SK-N-SH (cell line): ENCODE measurements at regions not wholly inside any gene's neighbourhood (a gene's known extent, or its start where the extent isn't known, plus 50 kb on each side); places are given as distances from the start of the nearest gene placed in this dataset.

Source experiments
- CTCF ChIP-seq: fragments of 200-600 bp; sonication (generic); IDR thresholded peaks from 2 replicates; pipeline ENCODE4 v1.6.1; 2017; ENCODE audit warnings: antibody characterized with exemption, mild to moderate bottlenecking, moderate library complexity
- ELF1 ChIP-seq: IDR thresholded peaks from 2 replicates; pipeline ENCODE4 v1.4.0; 2012
- EP300 ChIP-seq, 2 experiments: IDR thresholded peaks; 2 replicates each; pipeline versions ENCODE4 v1.4.0 to v1.6.1; 2012; ENCODE audit warnings: borderline replicate concordance in 1 of 2, low read depth in 1 of 2, low read length in 1 of 2
- EZH2phosphoT487 ChIP-seq: fragments of 200-600 bp; sonication (generic); IDR thresholded peaks from 2 replicates; pipeline ENCODE4 v1.6.1; 2017; ENCODE audit warnings: low read depth, mixed run types, mild to moderate bottlenecking, antibody characterized with exemption, moderate library complexity, borderline replicate concordance
- JUND ChIP-seq: IDR thresholded peaks from 2 replicates; pipeline ENCODE4 v1.4.0; 2012
- NRF1 ChIP-seq: IDR thresholded peaks from 2 replicates; pipeline ENCODE4 v1.6.1; 2012; ENCODE audit warnings: low read depth, mild to moderate bottlenecking, low read length
- POLR2AphosphoS5 ChIP-seq: IDR thresholded peaks from 2 replicates; pipeline ENCODE4 v1.6.1; 2012; ENCODE audit warnings: low read depth, low read length
- RAD21 ChIP-seq: IDR thresholded peaks from 2 replicates; pipeline ENCODE4 v1.6.1; 2012; ENCODE audit warnings: mild to moderate bottlenecking, low read length
- SMC3 ChIP-seq: IDR thresholded peaks from 2 replicates; pipeline ENCODE4 v1.6.1; 2012; ENCODE audit warnings: low read depth, low read length, improper control_type of control experiment

DNA sequence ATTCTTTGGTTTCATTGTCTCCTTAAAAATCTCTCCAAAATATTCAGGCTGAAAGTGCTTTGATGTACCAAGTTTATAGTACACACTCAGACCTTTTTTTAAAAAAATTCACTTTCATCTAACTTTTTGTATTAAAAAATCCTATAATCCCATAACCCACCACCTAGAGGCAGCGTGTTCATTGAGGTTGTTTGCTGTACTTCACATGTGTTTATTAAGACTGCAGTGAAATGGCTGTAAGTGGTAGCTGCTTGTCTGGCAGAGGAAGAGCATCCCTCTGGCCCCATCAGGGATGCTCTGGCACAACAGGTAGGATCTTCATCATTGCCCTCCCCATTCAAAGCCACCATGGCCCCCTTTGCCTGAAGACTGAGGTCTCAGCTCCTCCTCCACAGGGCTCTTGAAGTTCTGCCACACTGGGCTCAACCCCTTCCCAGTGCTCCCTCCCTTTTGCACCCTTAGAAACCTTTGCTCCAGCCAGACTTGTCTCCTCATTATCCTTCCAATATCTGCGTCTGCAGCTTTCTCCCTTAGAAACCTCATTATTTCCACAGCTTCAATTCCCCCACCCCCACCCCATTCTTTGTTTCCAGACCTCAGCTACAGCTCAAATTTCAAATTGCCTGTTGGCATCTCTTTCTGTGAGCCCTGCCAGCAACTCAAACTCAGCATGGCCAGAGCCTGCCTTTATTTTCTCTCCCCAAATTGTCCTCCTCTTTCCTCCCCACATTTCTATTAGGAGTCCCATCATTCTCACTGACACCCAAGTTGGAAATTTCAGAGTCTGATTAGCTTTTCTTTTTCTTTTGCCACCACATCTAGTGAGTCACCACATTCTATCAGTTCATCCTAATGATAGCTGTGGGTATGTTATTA lies 369.6 kb upstream of the USP24 start:
- TF ChIP-seq CTCF (peak; percentile 45), EP300 (IDR thresholded peaks at IDR 0.05; ENCODE audit: borderline replicate concordance in 1 of 2, low read depth in 1 of 2, low read length in 1 of 2) (peak in 1 of 2 experiments; percentile 21; a peak in 2 of 4 replicates), EZH2phosphoT487 (no peak), POLR2AphosphoS5 (0 out of 2 replicates have a peak, but pooled peaks have one; percentile 17), NRF1 (no peak), JUND (no peak), RAD21 (peak; percentile 79), ELF1 (no peak), SMC3 (peak; percentile 45)
